Esophagus squamous epithelium (tissue), 4 donors: ENCODE measurements at regions not wholly inside any gene's neighbourhood (a gene's known extent, or its start where the extent isn't known, plus 50 kb on each side); places are given as distances from the start of the nearest gene placed in this dataset.

Experiments
- CTCF ChIP-seq, 6 experiments: fragments of 450-650 bp in 4 of 6; fragments of 200-600 bp in 2 of 6; sonication (generic) in 2 of 6; IDR thresholded peaks; one replicate each; pipeline ENCODE4 v1.5.1; 2016 to 2019; ENCODE audit warnings: antibody characterized with exemption in 6 of 6, mild to moderate bottlenecking in 4 of 6, moderate library complexity in 4 of 6
- POLR2A ChIP-seq, 4 donors: fragments of 450-650 bp; IDR thresholded peaks; one replicate each; pipeline ENCODE4 v1.6.1; 2017; ENCODE audit warnings: antibody characterized with exemption in 4 of 4, mild to moderate bottlenecking in 4 of 4, moderate library complexity in 3 of 4

GRCh38 chr1:73627723-73628122 lies 570.3 kb downstream of the LRRIQ3 start:
- TF ChIP-seq CTCF (IDR thresholded peaks at IDR 0.05) (no peak), POLR2A (IDR thresholded peaks at IDR 0.05) (no peak)
